SU-DHL-6 (cell line): ENCODE measurements at regions not wholly inside any gene's neighbourhood (a gene's known extent, or its start where the extent isn't known, plus 50 kb on each side); places are given as distances from the start of the nearest gene placed in this dataset.

ENCODE experiments used
- H2AFZ ChIP-seq: fragments of 200-600 bp; sonication (generic); 2 replicates; pipeline ENCODE4 v1.6.1; 2014; ENCODE audit warnings: low read depth, mild to moderate bottlenecking, moderate library complexity, mixed read lengths, antibody characterized with exemption, low read length; ENCODE audit not compliant: severe bottlenecking
- H3F3A ChIP-seq: fragments of 200-600 bp; shearing (Covaris generic); 2 replicates; pipeline ENCODE4 v1.6.0; 2016; ENCODE audit warnings: antibody characterized with exemption, mild to moderate bottlenecking; ENCODE audit not compliant: insufficient read depth
- H3K27ac ChIP-seq: fragments of 200-600 bp; sonication (generic); 2 replicates; pipeline ENCODE4 v1.5.1; 2016; ENCODE audit warnings: low read depth, mild to moderate bottlenecking, low read length, moderate library complexity, mixed read lengths
- H3K27me3 ChIP-seq: fragments of 200-600 bp; sonication (generic), shearing (Covaris generic); 2 replicates; pipeline ENCODE4 v1.6.0; 2014; ENCODE audit warnings: mild to moderate bottlenecking, low read length
- H3K36me3 ChIP-seq: fragments of 200-600 bp; sonication (generic); 2 replicates; pipeline ENCODE4 v1.6.1; 2014; ENCODE audit warnings: mild to moderate bottlenecking, low read length, mixed read lengths
- H3K4me2 ChIP-seq: fragments of 300-600, 200-600 bp; shearing (Covaris generic), sonication (generic); 2 replicates; pipeline ENCODE4 v1.6.0; 2014; ENCODE audit warnings: low read length, low read depth, mild to moderate bottlenecking; ENCODE audit not compliant: poor library complexity, severe bottlenecking
- H3K4me3 ChIP-seq: fragments of 200-600 bp; sonication (generic); 2 replicates; pipeline ENCODE4 v1.5.1; 2014; ENCODE audit warnings: antibody characterized with exemption, low read length, mild to moderate bottlenecking, mixed read lengths; ENCODE audit not compliant: insufficient read depth, poor library complexity, severe bottlenecking
- H3K79me2 ChIP-seq: fragments of 200-600 bp; sonication (generic); 2 replicates; pipeline ENCODE4 v1.6.1; 2014; ENCODE audit warnings: mild to moderate bottlenecking, low read length, moderate library complexity; ENCODE audit not compliant: insufficient read depth
- H3K9ac ChIP-seq: fragments of 200-600 bp; sonication (generic); 2 replicates; pipeline ENCODE4 v1.7.0; 2014; ENCODE audit warnings: mild to moderate bottlenecking, low read length
- H3K9me2 ChIP-seq: fragments of 200-600 bp; sonication (generic); replicated peaks from 2 replicates; pipeline ENCODE4 v1.6.1; 2014; ENCODE audit warnings: low read length; ENCODE audit not compliant: insufficient read depth
- H3K9me3 ChIP-seq: fragments of 200-600 bp; sonication (generic); 2 replicates; pipeline ENCODE4 v1.6.1; 2014; ENCODE audit warnings: low read length, mixed read lengths; ENCODE audit not compliant: insufficient read depth
- H4K20me1 ChIP-seq: fragments of 200-600 bp; sonication (generic); 2 replicates; pipeline ENCODE4 v1.6.1; 2014; ENCODE audit warnings: low read depth, mild to moderate bottlenecking, antibody characterized with exemption, low read length, moderate library complexity, mixed read lengths
- EZH2phosphoT487 ChIP-seq: fragments of 200-600 bp; sonication (generic), shearing (Covaris generic); conservative IDR thresholded peaks from 2 replicates; pipeline ENCODE4 v1.6.1; 2018; ENCODE audit warnings: mild to moderate bottlenecking, antibody characterized with exemption, low read length, moderate library complexity, mixed read lengths
- TF ChIP-seq, protein P1 (sequence below): fragments of 200-600 bp; sonication (generic); IDR thresholded peaks from one replicate; pipeline ENCODE4 v1.5.1; 2017; ENCODE audit warnings: antibody characterized with exemption, mild to moderate bottlenecking, low read length, moderate library complexity; ENCODE audit not compliant: insufficient read depth, poor library complexity, severe bottlenecking

DNA sequence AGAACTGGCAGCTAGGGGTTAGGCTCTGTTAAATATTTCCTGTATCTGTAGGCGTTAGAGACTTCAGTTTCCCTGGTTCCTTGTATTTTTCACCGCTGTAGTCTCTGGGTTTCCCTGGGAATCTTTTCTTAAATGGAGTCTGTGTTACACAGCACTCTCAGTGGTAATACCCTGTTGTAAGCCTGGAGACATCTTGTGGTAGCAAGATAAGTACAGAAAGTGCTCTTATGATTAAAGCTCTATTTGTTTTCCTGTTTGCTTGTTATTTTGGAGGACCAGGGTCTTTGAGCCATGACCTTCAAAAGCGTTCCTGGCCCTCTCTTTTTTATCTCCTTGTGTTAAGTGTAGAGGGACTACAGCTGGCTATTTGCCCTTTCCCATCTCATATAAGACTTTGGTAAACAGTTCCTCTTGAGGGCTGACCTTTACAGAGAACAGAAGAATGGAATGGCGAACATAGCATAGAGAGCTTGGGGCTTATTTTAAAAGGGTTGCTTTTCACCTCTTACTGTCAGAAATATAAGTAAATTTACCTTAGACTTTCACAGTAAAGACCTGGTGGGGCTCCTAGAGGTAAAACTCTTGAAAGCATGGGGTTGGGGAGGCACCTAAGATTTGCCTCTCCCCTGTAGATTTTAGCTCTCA is 782.5 kb downstream of the FAT4 start:
- no peaks in the 10 kb centered on the region for H3K79me2 ChIP-seq
- H3F3A ChIP-seq, result no peaks in the 10 kb centered on the region
- TF ChIP-seq, protein P1, sequence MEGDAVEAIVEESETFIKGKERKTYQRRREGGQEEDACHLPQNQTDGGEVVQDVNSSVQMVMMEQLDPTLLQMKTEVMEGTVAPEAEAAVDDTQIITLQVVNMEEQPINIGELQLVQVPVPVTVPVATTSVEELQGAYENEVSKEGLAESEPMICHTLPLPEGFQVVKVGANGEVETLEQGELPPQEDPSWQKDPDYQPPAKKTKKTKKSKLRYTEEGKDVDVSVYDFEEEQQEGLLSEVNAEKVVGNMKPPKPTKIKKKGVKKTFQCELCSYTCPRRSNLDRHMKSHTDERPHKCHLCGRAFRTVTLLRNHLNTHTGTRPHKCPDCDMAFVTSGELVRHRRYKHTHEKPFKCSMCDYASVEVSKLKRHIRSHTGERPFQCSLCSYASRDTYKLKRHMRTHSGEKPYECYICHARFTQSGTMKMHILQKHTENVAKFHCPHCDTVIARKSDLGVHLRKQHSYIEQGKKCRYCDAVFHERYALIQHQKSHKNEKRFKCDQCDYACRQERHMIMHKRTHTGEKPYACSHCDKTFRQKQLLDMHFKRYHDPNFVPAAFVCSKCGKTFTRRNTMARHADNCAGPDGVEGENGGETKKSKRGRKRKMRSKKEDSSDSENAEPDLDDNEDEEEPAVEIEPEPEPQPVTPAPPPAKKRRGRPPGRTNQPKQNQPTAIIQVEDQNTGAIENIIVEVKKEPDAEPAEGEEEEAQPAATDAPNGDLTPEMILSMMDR, result no peak
- no peak for TF ChIP-seq EZH2phosphoT487

DNA sequence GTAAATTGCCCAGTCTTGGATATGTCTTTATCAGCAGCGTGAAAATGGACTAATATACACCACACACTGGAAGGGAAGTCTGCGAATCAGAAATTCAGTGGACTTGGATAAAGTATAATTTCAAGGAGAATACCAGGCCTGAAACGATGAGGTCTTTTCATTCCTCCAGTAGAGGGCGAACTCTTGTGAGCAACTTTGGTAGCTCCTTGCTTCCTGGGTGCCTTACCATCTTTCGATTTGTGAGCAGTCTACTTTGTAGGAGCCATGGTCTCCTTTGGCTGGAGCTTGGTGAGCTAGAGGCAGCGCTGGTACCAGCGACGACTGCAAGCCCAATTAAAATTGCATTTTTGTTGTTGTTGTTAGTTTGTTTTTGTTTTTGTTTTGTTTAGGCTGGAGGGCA is 791.9 kb downstream of the FAT4 start:
- H3K9ac ChIP-seq, result no peak overlapping the region
- TF ChIP-seq EZH2phosphoT487, result no peak
- TF ChIP-seq, protein P1, result no peak
- no peaks in the 10 kb centered on the region for H3K36me3 ChIP-seq
- no peaks in the 10 kb centered on the region for H3K27me3 ChIP-seq
- no peaks in the 10 kb centered on the region for H3K79me2 ChIP-seq
- no peaks in the 10 kb centered on the region for H3K9me3 ChIP-seq
- H3K4me3 ChIP-seq, result no peak overlapping the region
- no peaks in the 10 kb centered on the region for H3F3A ChIP-seq
- no peaks in the 10 kb centered on the region for H4K20me1 ChIP-seq
- H2AFZ ChIP-seq, result no peak overlapping the region
- H3K9me2 ChIP-seq, result no peaks in the 10 kb centered on the region
- H3K4me2 ChIP-seq, result no peak overlapping the region
- H3K27ac ChIP-seq, result no peak overlapping the region

More for the DNA sequence above, 782.5 kb downstream of the FAT4 start:
- no peaks in the 10 kb centered on the region for H3K27me3 ChIP-seq
- H3K9ac ChIP-seq, result no peak overlapping the region
- H3K27ac ChIP-seq, result no peak overlapping the region
- no peaks in the 10 kb centered on the region for H3K36me3 ChIP-seq
- H3K4me2 ChIP-seq, result no peak overlapping the region
- no peak overlapping the region for H3K4me3 ChIP-seq
- H3K9me2 ChIP-seq, result no peaks in the 10 kb centered on the region
- no peak overlapping the region for H2AFZ ChIP-seq
- H4K20me1 ChIP-seq, result no peaks in the 10 kb centered on the region
- H3K9me3 ChIP-seq, result no peaks in the 10 kb centered on the region

DNA sequence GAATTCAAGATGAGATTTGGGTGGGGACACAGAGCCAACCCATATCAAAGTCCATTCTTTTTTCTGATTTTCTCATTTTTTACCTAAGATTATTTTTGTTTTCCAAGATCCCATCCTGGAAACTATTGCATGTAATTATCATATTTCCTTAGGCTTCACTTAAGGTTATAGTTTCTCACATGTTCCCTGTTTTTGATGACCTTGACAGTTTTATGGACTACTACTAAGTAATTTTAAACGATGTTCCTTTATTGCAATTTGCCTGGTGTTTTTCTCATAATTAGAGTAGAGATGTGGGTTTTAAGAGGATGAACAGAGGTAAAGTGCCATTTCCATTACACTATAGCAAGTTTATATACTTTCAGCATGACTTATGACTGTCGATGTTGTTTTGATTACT is 795.1 kb downstream of the FAT4 start:
- H3K9me2 ChIP-seq, result no peaks in the 10 kb centered on the region
- no peak for TF ChIP-seq EZH2phosphoT487
- TF ChIP-seq, protein P1, result no peak

More for the DNA sequence above, 795.1 kb downstream of the FAT4 start:
- no peak overlapping the region for H3K9ac ChIP-seq
- H3K27me3 ChIP-seq, result no peaks in the 10 kb centered on the region
- H3K27ac ChIP-seq, result no peak overlapping the region
- H3K36me3 ChIP-seq, result no peaks in the 10 kb centered on the region
- H3K4me2 ChIP-seq, result no peak overlapping the region
- H3K9me3 ChIP-seq, result no peaks in the 10 kb centered on the region
- no peaks in the 10 kb centered on the region for H3K79me2 ChIP-seq
- H2AFZ ChIP-seq, result no peak overlapping the region
- no peaks in the 10 kb centered on the region for H4K20me1 ChIP-seq
- no peak overlapping the region for H3K4me3 ChIP-seq
- H3F3A ChIP-seq, result no peaks in the 10 kb centered on the region
